Heart left ventricle (tissue), 13 donors: ENCODE measurements at regions not wholly inside any gene's neighbourhood (a gene's known extent, or its start where the extent isn't known, plus 50 kb on each side); places are given as distances from the start of the nearest gene placed in this dataset.

ENCODE experiments used
- CTCF ChIP-seq, 12 donors: fragments of 200-600 bp; sonication (generic) in 4 of 12; IDR thresholded peaks; one replicate each; pipeline versions ENCODE4 v1.5.0 to v1.8.0; 2018 to 2022; ENCODE audit warnings: antibody characterized with exemption in 12 of 12, mild to moderate bottlenecking in 5 of 12
- POLR2A ChIP-seq, 2 donors: fragments of 450-650 bp; IDR thresholded peaks; one replicate each; pipeline ENCODE4 v1.6.1; 2017; ENCODE audit warnings: antibody characterized with exemption in 2 of 2, mild to moderate bottlenecking in 2 of 2, moderate library complexity in 2 of 2
- donor health status: ischemic (EF 13 %, LVEDD 7.1; RV severe dilation, severe dysfunction).
- donor health status: DM: no; HTN: yes; CAD: no.
- donor health status: DM: no; HTN: no; CAD: no.
- donor health status: ischemic (EF 25% LVEDD 6.9; RV normal size, moderate dysfunction).
- donor health status: ischemic (EF 25% LVEDD 5.7; RV mildly dilated, moderate dysfunction).
- donor health status: ischemic (EF 35%, LVEDD 5.7; RV mildly dilated, moderate dysfunction).
- donor health status: nonischemic (EF 11% LVEDD 7.7; RV severe dilation, severe dysfunction).
- donor health status: DM: yes; HTN: yes; CAD: no.
- donor health status: PGD.
- donor health status: ischemic (EF 29% LVEDD 5.4; RV normal size, mild dysfunction).
- donor health status: nonischemic (EF 23%, LVEDD 6.1; RV moderate dilation, normal function).

GRCh38 chr6:128631031-128631430 is 110.6 kb upstream of the PTPRK start:
- no peak for TF ChIP-seq CTCF (IDR thresholded peaks at IDR 0.05)
- no peak for TF ChIP-seq POLR2A (IDR thresholded peaks at IDR 0.05)
